ENCODE measurements at regions not wholly inside any gene's neighbourhood (a gene's known extent, or its start where the extent isn't known, plus 50 kb on each side); places are given as distances from the start of the nearest gene placed in this dataset.

DNA sequence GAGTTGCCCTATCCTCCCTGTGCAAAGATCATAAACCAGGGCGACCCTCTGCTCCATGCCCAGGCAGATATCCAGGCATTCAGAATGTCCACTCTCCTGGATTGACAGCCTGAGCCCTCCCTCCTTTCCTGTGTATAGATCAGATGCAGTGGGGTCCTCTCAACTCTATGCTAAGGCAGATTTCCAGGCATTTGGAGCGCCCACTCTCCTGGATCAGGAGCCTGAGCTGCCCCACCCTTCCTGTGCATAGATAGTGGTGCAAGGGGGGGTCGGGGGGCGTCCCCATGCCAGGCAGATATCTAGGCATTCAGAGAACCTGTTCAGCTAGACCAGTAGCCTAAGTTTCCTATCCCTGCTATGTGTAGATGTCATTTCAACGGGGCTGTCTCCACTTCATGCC lies 941.1 kb downstream of the PCDH19 start:
- Histone ChIP-seq H3K9me3 (ENCODE audit: control insufficient read depth, low read depth, low read length) (no peaks in the 10 kb centered on the region), H2BK12ac (ENCODE audit: insufficient read length, low read depth, low read length) (no peak overlapping the region), H3K9ac (ENCODE audit: extremely low read depth, insufficient read length, low read length) (no peak overlapping the region), H3T11ph (ENCODE audit: low read length) (no peak overlapping the region), H2AK5ac (ENCODE audit: insufficient read length, low read length) (no peak overlapping the region), H4K20me1 (ENCODE audit: control insufficient read depth, insufficient read depth, insufficient read length) (no peaks in the 10 kb centered on the region), H3K23ac (ENCODE audit: insufficient read length, low read depth, low read length) (no peak overlapping the region), H3K18ac (ENCODE audit: insufficient read length, low read depth, low read length) (no peak overlapping the region), H3K14ac (ENCODE audit: insufficient read depth, low read length) (no peak overlapping the region), H3K27me3 (ENCODE audit: insufficient read depth, low read length) (no peaks in the 10 kb centered on the region), H2BK5ac (ENCODE audit: insufficient read length, low read length) (no peak overlapping the region), H3K56ac (ENCODE audit: insufficient read length, low read depth, low read length) (no peak overlapping the region), H2AFZ (ENCODE audit: low read length) (no peak overlapping the region), H2BK15ac (ENCODE audit: low read depth, low read length) (no peak overlapping the region), H2BK120ac (ENCODE audit: low read depth, low read length, poor library complexity, severe bottlenecking) (no peak overlapping the region), H4K91ac (ENCODE audit: insufficient read length, low read depth, low read length) (no peak overlapping the region), H3K23me2 (ENCODE audit: insufficient read length, low read depth, low read length, poor library complexity, severe bottlenecking) (no peaks in the 10 kb centered on the region), H3K4me2 (ENCODE audit: insufficient read depth, insufficient read length, low read length) (no peak overlapping the region), H4K8ac (replicated peaks; ENCODE audit: insufficient read length, low read depth, low read length) (no peak overlapping the region), H3K79me1 (ENCODE audit: insufficient read depth, low read depth, low read length, poor library complexity, severe bottlenecking) (no peaks in the 10 kb centered on the region), H2BK20ac (ENCODE audit: low read depth, low read length, poor library complexity, severe bottlenecking) (no peak overlapping the region), H3K4me1 (ENCODE audit: insufficient read depth, low read length) (no peaks in the 10 kb centered on the region), H3K79me2 (ENCODE audit: insufficient read depth, low read length) (no peaks in the 10 kb centered on the region), H3K4ac (ENCODE audit: low read depth, low read length) (no peak overlapping the region), H4K5ac (ENCODE audit: insufficient read length, low read depth, low read length) (no peak overlapping the region), H3K27ac (ENCODE audit: insufficient read length, low read depth, low read length) (no peak overlapping the region)
- DNase-seq: no peak
- TF ChIP-seq, protein P1, sequence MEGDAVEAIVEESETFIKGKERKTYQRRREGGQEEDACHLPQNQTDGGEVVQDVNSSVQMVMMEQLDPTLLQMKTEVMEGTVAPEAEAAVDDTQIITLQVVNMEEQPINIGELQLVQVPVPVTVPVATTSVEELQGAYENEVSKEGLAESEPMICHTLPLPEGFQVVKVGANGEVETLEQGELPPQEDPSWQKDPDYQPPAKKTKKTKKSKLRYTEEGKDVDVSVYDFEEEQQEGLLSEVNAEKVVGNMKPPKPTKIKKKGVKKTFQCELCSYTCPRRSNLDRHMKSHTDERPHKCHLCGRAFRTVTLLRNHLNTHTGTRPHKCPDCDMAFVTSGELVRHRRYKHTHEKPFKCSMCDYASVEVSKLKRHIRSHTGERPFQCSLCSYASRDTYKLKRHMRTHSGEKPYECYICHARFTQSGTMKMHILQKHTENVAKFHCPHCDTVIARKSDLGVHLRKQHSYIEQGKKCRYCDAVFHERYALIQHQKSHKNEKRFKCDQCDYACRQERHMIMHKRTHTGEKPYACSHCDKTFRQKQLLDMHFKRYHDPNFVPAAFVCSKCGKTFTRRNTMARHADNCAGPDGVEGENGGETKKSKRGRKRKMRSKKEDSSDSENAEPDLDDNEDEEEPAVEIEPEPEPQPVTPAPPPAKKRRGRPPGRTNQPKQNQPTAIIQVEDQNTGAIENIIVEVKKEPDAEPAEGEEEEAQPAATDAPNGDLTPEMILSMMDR (conservative IDR thresholded peaks at IDR 0.05): no peak
- no peak overlapping the region; a peak in 1 of 7 replicates for H3K27ac Mint-ChIP-seq
- H3K27me3 Mint-ChIP-seq (ENCODE audit: low read depth): no peaks in the 10 kb centered on the region
- H3K4me1 Mint-ChIP-seq: no peaks in the 10 kb centered on the region
- no peak overlapping the region for H3K4me3 Mint-ChIP-seq
- H3K36me3 Mint-ChIP-seq (ENCODE audit: insufficient read depth in 1 of 3, low read depth in 3 of 3): no peaks in the 10 kb centered on the region
- no CpG with 5 or more reads among the region's 5 CpGs for WGBS (ENCODE audit: extremely low coverage, insufficient read length, low lambda C conversion rate)
- H3K9me3 Mint-ChIP-seq: no peaks in the 10 kb centered on the region; a peak in 1 of 5 replicates

Data from H9 (cell line).